Stimulated activated CD8-positive, alpha-beta memory T cell treated with anti-CD3 and anti-CD28 coated beads, Interleukin-4, amount 100 ng/mL, for 24 hours (primary cell): ENCODE measurements at regions not wholly inside any gene's neighbourhood (a gene's known extent, or its start where the extent isn't known, plus 50 kb on each side); places are given as distances from the start of the nearest gene placed in this dataset.

ENCODE experiments used
- DNase-seq: peaks from one replicate; pipeline ENCODE4 v3.0.0-alpha.2; 2020; ENCODE audit warnings: low read depth

DNA sequence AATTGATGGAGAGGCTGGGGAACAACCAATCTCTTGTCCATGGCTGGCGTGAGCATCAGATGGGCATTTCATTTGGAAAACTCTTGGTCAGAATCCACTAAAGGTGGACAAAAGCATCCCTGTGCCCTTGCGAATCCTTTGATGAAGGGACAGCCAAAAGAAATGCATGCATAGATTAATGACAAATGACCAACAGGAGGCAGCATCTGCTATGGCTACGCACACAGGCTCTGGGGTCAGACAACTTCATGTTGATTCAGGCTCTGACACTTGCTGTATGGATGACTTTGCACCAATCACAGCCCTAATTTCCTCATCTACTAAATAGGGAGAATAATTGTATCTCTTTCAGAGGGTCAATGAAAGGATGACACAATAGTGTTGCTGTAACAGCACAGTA lies 117.5 kb downstream of the ASCL4 start:
- DNase-seq, result no peak

DNA sequence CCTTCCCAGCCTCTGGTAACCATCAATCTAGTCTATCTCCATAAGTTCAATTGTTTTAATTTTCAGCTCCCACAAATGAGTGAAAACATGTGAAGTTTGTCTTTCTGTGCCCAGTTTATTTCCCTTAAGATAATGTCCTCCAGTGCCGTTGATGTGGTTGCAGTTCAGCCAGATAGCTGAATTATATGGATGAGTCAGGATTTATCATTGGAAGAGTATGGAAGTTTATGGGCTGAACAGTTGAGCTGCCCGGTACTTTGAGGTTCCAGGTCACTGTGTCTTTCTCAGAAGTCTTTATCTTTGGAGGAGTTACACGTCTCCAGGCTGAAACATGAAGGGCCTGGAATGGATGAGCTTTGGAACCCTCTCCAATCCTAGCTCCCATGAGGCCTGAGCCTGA lies 120.1 kb downstream of the ASCL4 start:
- DNase-seq, result no peak

DNA sequence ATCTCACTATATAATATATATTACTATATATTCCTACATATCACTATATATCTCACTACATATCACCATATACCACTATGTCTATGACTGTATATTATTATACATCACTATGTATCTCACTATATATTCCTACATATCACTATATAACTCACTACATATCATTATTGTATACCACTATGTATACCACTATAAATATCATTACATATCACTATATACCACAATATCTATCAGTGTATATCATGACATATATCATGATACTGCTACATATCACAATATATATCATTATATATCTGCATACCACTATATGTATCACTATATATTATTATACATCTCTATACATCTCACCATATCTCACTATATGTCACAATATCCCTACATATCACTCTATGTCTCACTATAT lies 121.5 kb downstream of the ASCL4 start:
- no peak for DNase-seq

DNA sequence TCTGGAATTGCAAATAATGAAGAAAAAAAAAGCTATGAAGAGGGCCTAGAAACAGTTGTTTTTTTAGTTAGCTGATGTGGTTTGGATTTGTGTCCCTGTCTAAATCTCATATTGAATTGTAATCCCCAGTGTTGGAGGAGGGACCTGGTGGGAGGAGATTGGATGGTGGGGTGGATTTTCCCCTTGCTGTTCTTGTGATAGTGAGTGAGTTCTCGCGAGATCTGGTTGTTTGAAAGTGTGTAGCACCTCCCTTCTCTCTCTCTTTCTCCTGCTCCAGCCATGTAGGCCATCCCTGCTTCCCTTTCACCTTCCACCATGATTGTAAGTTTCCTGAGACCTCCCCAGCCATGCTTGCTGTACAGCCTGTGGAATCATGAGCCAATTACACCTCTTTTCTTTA lies 126.1 kb downstream of the ASCL4 start:
- no peak for DNase-seq

DNA sequence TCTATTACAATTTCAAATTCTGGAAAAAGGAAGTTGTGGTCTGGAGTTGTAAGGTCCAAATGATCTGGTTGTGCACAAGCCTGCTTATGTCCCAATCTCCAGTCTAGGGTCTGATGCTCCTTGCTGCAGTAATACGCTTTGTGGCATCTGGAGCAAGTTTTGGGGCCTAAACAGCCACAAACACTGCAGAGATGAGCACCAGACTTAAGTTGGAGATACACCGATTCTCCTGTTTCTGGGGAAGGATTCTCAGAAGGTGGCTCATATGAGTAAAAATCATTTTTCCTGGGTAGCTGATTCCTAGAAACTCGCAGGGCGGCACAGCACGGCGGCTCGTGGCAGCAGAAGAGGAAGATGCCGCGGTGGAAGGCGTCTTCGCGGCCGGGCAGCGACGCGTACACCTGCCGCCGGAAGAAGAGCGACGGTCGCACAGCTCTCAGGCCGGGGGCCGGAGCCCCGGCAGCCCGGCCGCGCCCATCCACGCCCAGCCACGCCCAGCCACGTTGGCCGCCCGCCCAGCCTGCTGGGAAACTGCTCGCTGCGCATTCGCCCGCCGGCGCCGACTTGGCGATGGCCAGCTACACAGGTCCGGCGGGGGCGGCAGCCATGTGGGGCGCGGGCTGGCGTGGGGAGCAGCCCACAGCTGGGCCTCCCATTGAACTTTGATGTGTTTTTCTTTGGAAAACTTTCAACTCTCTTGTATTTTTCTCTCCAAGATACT lies 129.0 kb downstream of the ASCL4 start:
- peak; percentile 30 for DNase-seq

DNA sequence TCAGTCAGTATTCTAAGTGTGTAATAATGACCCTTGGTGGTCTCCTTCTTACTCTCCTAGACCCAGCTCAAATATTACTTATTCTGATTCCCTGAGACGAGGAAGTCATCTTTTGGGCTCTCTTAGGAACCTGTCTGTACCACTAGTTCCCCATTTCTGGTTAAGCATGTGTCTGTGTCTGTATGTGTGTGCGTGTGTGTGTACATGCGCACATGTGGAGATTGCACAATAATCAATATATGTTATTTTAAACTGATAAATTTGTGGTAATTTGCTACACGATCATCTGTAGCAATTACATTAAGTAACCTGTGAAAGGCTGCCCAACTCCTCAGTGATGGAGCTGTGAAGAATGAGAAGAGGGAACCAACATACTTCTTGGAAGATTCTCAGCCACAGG lies 132.2 kb downstream of the ASCL4 start:
- DNase-seq, result no peak

DNA sequence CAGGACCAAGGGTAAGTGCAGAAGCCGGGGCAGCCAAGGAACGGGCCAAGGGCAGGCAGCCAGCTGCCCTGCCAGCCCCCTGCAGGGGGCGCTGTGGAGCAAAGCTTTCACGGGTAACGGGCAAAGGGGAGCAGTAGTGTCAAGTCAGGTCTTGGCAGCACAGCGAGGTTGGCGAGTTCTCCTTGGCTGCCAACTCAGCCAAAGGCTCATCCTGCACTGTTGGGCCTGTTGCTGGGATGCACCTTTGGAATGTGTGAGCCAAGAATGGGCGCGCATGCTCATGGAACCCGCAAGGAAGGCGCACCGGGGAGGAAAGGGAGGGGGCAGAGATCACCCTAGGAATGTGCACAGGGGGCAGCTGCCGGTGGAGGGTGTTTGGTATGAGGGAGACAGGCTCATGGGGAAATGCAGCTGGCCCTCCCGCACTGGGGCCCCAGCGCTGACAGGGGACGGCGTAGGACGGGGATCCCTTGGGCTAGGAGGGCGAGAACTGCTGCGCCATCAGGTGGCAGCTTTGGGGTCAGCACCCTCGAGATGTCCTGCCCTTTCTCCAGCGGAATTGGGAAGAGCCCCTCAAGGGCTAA lies 138.0 kb downstream of the ASCL4 start:
- DNase-seq, result peak; percentile 33

DNA sequence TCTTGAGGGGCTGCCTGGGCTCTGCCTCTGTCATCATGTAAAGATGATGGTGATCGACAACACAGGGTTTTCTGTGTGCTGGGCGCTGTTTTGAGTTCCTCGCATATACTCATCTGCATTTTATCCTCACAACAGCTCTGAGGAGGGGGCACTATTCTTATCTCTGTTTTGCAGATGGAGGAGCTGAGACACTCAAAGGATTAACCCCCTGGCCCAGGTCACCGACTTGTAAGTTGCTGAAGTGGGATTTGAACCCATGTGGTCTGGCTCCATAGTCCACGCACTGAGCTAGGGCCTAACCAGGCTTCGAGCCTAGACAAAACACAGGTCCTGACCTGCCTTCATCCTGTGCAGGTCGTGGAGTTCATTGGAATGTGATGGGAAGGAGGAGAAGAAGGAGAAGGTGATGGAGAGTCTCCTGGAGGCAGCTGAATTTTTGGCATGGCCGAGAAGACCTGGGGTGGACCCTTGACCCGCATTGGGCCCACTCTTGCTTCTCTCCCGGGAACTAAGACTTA lies 140.0 kb downstream of the ASCL4 start:
- no peak for DNase-seq

DNA sequence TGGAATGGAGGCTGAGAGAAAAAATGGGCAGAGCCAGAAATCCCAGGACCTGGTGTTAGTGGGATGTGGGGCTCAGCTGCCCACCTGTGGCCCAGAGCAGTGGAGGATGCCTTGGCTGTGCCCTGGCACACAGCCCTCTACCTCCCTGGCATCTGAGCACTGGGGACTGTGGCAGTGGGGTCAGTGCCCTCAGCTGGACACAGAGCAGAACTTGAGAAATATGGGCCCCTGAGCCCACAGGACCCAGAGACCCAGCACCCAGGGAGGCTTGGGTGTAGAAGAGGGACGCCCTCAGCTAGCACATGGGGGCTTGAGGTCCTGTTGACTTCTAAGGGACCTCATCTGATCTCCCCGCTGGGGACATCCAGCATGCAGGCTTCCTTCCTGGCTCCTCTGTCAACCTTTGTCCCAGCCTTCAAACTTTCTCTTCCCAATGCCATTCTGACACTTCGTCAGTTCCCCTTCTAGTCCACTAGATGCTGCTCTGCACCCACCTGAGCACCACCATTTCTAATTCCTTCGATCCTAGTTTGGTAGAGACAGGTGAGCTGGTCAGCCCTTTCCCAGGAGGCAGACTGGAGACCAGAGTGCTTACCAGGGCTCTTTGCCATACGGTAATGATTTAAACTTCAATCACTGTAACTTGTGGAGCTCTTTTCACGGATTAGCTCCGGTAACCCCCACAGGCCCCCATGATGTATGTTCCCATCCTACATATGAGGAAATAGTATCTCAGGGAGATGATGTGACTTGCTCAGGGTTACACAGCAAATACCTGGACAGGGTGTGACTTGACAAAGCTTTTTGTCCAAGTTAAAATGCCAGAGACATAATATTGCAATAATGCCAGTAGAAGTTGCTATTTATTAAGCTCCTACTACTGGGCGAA lies 143.7 kb downstream of the ASCL4 start:
- DNase-seq, result no peak

DNA sequence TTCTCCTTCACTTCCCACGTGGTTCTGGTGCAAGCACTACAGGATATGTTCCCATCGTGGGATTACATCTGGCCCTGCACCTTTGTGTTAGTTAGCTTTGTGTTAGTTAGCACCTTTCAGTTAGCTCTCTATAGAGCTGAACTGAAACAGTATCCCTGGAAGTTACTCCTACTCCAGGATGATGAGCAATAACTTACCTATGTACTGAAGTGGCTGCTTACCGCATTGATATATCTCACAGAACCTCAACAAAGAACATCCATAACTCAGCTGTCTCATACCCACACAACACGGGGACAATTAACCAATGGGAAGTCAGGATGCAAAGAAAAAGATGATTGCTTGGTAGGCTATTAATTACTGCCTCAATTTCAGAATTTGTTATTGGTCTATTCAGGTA lies 146.6 kb downstream of the ASCL4 start:
- no peak for DNase-seq

DNA sequence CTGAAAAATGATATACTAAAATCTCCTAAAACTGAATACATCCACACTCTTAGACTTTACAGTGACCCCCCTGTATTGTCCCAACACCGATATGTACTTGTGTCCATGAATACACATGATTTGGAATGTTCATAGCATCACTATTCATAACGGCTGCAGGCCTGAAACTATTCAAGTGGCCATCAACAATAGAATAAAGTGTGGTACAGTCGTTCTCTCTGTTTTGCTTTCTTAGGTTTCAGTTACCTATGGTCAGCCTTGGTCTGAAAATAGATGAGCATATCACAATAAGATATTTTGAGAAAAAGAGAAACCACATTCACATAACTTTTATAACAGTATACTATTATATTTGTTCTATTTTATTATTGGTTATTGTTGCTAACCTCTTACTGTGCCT lies 150.6 kb downstream of the ASCL4 start:
- no peak for DNase-seq

DNA sequence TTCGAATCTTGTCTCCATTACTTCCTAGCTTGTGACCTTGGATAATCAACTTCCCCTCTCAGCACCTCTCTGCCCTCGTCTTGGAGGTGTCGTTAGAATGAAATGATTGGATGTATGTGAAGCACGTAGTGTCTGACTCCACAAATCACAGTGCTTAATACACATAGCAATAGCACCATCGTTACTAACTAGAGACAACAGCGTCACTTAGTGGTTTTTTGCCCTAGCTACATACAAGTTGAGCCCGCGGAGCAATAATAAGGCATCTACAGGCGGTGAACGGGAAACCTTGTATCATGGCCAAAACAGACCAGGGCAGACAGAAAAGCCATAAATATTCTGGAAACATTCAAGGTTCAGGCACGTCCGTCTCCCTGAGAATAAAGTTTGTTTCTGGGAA lies 154.9 kb downstream of the ASCL4 start:
- no peak for DNase-seq

DNA sequence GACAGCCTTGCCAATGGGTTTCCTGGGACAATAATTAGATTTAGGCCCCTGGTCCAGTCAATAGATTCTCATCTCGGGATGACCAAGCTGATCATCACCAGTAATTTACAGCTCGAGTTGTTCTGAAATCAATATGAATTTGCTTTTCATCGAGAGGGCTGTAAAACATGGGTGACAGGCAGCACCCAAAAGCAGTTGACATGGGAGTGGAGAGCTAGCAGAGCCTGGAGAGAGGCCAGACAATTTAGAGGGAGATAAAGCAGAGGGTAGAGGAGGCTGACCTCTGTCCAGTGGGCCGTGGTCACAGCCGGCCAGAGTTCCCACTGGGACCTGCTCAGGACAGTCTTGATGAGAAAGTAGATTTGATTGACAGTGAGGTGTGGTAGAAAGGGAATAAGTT lies 157.3 kb downstream of the ASCL4 start:
- DNase-seq, result no peak

DNA sequence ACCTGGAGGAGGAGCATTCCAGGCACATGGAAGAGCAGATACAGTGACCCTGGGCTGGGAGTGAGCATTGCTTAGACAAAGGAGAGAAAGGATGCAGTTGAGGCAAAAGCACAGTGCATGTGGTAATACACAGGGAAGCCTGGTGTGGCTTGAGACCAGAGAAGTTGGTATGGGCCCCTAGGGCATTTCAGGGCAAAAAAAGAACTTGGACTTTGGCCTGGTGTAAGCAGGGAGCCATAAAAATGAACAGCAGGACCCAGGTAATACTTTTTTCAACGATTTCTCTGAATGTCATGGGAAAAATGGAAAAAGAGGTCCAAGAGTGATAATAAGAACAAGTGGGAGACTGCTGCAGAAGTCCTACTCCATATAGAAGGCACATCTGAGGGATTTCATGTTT lies 163.9 kb downstream of the ASCL4 start:
- no peak for DNase-seq

DNA sequence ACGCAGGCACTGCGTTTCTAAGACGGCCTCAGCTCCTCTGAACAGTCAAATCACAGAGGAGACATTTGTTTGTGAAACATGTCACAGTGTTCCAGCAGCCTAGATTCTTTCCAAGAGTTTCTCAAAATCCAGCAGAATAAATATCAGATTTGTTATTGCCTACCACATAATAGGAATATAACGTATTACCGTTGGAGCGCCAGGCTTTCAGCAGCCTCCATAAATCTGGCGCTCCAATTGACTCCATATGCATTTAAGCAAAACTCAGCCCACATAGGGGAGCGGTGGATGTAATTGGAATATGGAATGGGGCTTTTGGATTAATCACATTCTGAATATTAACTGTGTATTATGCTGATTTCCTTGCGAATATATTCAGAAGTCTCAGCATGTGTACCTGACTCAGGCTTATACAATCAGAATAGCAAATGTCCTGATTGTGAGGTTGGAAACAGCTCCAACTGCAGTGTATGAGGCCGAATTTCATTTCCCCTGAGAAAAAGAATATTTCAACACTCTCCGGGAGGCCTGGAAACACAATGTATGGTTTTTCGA lies 174.0 kb downstream of the ASCL4 start:
- DNase-seq, result no peak

DNA sequence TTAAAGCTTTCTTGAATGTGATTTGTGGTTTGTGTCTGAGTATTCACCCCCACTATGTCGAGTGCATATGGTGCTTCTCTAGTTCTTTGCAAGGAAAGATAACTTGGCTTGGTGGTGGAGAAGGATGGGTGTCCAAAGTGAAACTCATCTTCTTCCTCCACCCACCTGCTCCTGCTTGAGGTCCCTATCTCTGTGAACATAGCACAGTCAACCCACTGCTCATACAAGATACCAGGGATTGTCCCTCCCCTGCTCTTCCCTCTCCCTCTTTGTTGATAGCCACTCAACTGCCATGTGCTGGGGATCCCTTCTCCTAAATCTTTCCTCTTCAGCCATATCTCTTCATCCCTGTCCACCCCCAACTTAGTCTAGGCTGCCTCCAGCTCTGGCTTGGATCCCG lies 176.5 kb downstream of the ASCL4 start:
- DNase-seq, result no peak

DNA sequence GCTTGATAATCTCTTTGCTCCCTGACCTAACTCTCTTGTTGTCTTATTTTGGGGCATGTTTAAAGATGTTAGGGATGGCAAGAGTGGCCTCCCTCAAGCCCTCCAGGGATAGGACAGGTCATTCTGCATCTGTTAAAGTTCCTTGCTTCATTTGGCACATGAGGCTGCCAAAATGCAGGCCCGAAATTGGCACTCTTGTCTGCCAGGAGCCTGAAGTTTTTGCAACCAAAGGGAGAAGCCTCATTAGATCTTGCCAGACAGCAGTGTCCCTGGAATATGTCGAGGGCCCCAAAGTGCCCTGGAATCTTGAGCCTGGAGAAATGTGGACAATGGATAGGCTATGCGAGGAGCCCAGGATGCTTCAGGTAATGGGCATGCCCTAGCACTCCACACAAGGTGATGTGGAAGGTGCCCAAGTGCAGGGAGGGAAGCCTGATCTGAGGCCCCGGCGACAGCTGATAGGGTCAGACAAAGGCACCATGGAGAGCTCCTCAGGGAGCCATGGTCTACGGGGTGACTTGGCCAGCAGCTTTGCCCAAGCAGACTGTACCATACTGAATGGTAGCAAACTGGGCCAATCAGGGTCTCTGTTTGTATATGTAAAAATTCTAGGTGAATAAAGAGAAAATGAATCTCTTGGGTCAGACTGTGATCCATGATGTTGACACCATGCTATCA lies 173.0 kb upstream of the WSCD2 start:
- no peak for DNase-seq

DNA sequence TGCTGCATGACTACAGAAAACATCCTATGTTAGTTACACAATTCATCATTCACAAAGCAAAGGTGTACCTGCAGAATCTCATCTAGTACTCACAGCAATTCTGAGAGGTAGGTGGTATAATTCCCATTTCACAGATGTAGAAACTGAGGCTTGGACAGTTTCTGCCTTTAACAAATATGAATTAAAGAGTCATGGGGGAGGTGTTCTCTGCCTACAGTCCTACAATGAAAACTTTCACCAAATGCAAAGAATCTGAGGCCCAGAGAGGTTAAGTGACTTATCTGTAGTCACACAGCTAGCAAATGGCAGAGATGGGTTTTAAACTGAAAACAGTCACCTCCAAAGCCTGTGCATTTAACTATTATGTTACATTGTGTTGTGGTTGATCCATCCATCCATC lies 171.6 kb upstream of the WSCD2 start:
- no peak for DNase-seq

DNA sequence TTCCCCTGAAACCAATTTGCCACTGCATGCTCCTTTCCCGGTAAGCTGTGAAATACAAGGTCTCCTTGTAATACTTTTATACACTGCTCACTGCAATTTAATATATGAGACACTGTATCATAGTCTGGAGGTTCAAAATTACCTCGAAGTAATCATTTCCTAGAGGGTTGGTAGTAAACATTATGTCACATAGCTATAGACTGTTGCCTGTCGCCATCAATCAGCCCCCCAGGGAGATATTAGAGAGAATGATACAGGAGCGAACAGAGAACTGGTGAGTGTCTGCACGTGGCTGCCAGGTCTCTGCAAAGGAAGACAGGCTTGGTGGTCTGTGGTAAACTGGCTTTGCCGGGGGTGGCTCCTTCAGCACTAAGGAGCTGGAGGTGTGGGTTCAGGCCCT lies 165.5 kb upstream of the WSCD2 start:
- DNase-seq, result no peak

DNA sequence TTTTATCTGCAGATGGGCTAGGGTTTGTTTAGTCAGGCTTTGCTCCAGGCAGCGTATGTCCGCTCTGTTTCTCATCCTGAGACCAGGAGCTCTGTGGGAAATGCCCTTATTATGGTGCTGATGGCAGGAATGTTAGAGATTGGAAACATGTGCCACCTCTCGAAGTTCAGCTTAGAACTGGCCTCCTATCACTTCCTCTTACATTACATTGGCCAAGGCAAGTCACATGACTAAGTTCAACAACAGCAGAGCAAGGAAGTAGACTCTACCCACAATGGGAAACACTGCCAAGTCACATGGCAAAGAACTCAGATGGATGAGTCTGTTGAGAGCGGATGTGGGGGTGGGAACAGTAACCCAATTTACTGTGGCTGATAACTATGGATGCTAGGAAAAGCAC lies 161.9 kb upstream of the WSCD2 start:
- no peak for DNase-seq

DNA sequence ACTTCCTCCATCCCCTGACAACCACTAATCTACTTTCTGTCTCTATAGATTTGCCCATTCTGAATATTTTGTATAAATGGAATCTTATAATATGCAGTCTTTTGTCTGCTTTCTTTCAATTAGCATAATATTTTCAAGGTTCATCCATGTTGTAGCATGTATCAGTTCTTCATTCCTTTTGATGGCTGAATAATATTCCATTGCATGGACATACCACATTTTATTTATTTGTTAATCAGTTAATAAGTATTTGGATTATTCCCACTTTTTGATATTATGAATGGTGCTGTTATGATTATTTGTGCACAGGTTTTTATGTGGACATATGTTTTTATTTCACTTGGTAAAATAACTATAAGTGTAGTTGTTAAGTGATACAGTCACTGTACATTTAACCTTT lies 155.1 kb upstream of the WSCD2 start:
- DNase-seq, result no peak

DNA sequence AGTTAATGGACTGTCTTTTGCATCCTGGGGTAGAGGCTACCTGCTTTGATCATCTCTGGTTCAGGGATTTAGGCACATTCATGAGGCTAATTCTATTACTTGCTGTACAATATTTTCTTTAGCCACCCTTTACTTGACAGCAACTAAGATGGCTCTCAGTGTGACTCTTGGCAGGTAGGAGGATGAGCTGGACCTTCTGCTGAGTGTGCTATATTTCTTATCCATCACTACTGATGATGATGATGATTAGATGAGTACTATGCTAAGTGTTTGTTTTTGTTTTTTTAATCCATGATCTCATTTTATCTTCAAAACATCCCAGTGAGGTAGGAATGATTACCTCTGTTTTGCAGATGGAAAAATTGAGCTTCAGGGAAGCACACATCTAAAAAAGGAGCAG lies 152.8 kb upstream of the WSCD2 start:
- no peak for DNase-seq
